ENCODE measurements at regions not wholly inside any gene's neighbourhood (a gene's known extent, or its start where the extent isn't known, plus 50 kb on each side); places are given as distances from the start of the nearest gene placed in this dataset.

DNA sequence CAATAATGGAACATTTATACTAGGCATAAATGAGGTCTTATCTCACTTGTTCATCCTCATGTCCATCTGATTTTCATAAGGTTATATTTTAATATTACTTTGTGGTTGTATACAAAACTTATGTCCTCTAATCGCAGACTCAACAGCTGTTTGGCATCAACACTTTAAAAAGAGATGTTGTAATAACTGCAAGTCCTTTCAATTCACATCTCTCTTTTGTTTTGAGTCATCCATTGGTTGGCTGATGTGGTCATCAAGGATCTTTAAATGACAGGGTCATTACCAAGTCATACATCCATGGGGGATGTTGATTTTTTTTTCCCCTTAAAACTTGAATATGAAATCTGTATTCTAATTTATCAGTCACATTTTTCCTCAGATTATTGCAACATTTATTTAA, 299.4 kb upstream of the NRSN1 start:
- TF ChIP-seq NR2F2 (IDR thresholded peaks at IDR 0.05) (no peak), JUND (IDR thresholded peaks at IDR 0.05) (no peak), HNF4A (conservative IDR thresholded peaks at IDR 0.05) (no peak), YY1 (IDR thresholded peaks at IDR 0.05) (no peak), SP1 (IDR thresholded peaks at IDR 0.05) (no peak), GABPA (IDR thresholded peaks at IDR 0.05 in 1 of 2, conservative IDR thresholded peaks at IDR 0.05 in 1 of 2) (no peak), FOXA1 (IDR thresholded peaks at IDR 0.05) (no peak), HNF4G (IDR thresholded peaks at IDR 0.05) (no peak), RAD21 (IDR thresholded peaks at IDR 0.05) (no peak), TAF1 (conservative IDR thresholded peaks at IDR 0.05) (no peak), EGR1 (IDR thresholded peaks at IDR 0.05; ENCODE audit: low read depth in 2 of 2) (no peak), FOXA2 (IDR thresholded peaks at IDR 0.05) (no peak)
- TF ChIP-seq, protein P1, sequence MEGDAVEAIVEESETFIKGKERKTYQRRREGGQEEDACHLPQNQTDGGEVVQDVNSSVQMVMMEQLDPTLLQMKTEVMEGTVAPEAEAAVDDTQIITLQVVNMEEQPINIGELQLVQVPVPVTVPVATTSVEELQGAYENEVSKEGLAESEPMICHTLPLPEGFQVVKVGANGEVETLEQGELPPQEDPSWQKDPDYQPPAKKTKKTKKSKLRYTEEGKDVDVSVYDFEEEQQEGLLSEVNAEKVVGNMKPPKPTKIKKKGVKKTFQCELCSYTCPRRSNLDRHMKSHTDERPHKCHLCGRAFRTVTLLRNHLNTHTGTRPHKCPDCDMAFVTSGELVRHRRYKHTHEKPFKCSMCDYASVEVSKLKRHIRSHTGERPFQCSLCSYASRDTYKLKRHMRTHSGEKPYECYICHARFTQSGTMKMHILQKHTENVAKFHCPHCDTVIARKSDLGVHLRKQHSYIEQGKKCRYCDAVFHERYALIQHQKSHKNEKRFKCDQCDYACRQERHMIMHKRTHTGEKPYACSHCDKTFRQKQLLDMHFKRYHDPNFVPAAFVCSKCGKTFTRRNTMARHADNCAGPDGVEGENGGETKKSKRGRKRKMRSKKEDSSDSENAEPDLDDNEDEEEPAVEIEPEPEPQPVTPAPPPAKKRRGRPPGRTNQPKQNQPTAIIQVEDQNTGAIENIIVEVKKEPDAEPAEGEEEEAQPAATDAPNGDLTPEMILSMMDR (IDR thresholded peaks at IDR 0.05; ENCODE audit: low read depth, low read length, missing input control): no peak
- TF ChIP-seq, protein P2, sequence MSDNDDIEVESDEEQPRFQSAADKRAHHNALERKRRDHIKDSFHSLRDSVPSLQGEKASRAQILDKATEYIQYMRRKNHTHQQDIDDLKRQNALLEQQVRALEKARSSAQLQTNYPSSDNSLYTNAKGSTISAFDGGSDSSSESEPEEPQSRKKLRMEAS (IDR thresholded peaks at IDR 0.05): no peak
- TF ChIP-seq, protein P3, sequence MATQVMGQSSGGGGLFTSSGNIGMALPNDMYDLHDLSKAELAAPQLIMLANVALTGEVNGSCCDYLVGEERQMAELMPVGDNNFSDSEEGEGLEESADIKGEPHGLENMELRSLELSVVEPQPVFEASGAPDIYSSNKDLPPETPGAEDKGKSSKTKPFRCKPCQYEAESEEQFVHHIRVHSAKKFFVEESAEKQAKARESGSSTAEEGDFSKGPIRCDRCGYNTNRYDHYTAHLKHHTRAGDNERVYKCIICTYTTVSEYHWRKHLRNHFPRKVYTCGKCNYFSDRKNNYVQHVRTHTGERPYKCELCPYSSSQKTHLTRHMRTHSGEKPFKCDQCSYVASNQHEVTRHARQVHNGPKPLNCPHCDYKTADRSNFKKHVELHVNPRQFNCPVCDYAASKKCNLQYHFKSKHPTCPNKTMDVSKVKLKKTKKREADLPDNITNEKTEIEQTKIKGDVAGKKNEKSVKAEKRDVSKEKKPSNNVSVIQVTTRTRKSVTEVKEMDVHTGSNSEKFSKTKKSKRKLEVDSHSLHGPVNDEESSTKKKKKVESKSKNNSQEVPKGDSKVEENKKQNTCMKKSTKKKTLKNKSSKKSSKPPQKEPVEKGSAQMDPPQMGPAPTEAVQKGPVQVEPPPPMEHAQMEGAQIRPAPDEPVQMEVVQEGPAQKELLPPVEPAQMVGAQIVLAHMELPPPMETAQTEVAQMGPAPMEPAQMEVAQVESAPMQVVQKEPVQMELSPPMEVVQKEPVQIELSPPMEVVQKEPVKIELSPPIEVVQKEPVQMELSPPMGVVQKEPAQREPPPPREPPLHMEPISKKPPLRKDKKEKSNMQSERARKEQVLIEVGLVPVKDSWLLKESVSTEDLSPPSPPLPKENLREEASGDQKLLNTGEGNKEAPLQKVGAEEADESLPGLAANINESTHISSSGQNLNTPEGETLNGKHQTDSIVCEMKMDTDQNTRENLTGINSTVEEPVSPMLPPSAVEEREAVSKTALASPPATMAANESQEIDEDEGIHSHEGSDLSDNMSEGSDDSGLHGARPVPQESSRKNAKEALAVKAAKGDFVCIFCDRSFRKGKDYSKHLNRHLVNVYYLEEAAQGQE (IDR thresholded peaks at IDR 0.05): no peak
- TF ChIP-seq, protein P4, sequence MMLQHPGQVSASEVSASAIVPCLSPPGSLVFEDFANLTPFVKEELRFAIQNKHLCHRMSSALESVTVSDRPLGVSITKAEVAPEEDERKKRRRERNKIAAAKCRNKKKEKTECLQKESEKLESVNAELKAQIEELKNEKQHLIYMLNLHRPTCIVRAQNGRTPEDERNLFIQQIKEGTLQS (IDR thresholded peaks at IDR 0.05): no peak
- Histone ChIP-seq H3K9me3 (ENCODE audit: control insufficient read depth in 4 of 4, low read length in 3 of 4) (no peaks in the 10 kb centered on the region), H3K9ac (ENCODE audit: low read depth in 1 of 2, low read length in 2 of 2) (no peak overlapping the region), H3K4me1 (ENCODE audit: control insufficient read depth in 4 of 4, insufficient read depth in 4 of 4, low read length in 3 of 4) (no peaks in the 10 kb centered on the region), H3K36me3 (ENCODE audit: control insufficient read depth in 4 of 4, insufficient read depth in 3 of 4, low read depth in 1 of 4, low read length in 3 of 4) (no peaks in the 10 kb centered on the region), H3K4me3 (ENCODE audit: low read depth in 1 of 3, low read length in 3 of 3) (no peak overlapping the region), H3K27ac (ENCODE audit: low read depth in 1 of 2, low read length in 2 of 2) (no peak overlapping the region), H3K27me3 (ENCODE audit: control insufficient read depth in 4 of 4, insufficient read depth in 4 of 4, low read length in 3 of 4) (no peaks in the 10 kb centered on the region)
- 87% methylated on average over 1 of the region's 1 CpG for whole genome bisulfite sequencing
- DNase-seq (ENCODE audit: low spot score): no peak

DNA sequence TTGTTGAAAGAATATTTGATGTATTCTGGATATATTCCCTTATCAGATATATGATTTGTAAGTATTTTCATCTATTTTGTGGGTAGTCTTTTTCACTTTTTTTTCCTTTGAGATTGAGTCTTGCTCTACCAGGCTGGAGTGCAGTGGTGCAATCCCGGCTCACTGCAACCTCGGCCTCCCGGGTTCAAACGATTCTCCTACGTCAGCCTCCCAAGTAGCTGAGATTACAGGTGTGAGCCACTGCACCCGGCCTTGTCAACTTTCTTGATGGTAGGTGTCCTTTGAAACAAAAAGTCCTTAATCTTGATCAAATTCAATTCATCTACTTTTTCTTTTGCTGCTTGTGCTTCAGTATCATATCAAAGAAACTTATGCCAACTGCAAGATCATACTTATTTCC, 297.2 kb upstream of the NRSN1 start:
- DNase-seq (ENCODE audit: low spot score): no peak
- TF ChIP-seq SP1 (IDR thresholded peaks at IDR 0.05): no peak
- TF ChIP-seq EGR1 (IDR thresholded peaks at IDR 0.05; ENCODE audit: low read depth in 2 of 2): no peak
- no peak for TF ChIP-seq TAF1 (conservative IDR thresholded peaks at IDR 0.05)
- TF ChIP-seq, protein P3 (IDR thresholded peaks at IDR 0.05): no peak
- TF ChIP-seq, protein P2 (IDR thresholded peaks at IDR 0.05): no peak
- TF ChIP-seq, protein P5, sequence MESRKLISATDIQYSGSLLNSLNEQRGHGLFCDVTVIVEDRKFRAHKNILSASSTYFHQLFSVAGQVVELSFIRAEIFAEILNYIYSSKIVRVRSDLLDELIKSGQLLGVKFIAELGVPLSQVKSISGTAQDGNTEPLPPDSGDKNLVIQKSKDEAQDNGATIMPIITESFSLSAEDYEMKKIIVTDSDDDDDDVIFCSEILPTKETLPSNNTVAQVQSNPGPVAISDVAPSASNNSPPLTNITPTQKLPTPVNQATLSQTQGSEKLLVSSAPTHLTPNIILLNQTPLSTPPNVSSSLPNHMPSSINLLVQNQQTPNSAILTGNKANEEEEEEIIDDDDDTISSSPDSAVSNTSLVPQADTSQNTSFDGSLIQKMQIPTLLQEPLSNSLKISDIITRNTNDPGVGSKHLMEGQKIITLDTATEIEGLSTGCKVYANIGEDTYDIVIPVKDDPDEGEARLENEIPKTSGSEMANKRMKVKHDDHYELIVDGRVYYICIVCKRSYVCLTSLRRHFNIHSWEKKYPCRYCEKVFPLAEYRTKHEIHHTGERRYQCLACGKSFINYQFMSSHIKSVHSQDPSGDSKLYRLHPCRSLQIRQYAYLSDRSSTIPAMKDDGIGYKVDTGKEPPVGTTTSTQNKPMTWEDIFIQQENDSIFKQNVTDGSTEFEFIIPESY (IDR thresholded peaks at IDR 0.05): no peak
- TF ChIP-seq FOXA2 (IDR thresholded peaks at IDR 0.05): no peak
- no peak for TF ChIP-seq GABPA (IDR thresholded peaks at IDR 0.05 in 1 of 2, conservative IDR thresholded peaks at IDR 0.05 in 1 of 2)
- Histone ChIP-seq H3K9me3 (ENCODE audit: control insufficient read depth in 4 of 4, low read length in 3 of 4) (no peaks in the 10 kb centered on the region), H3K27ac (ENCODE audit: low read depth in 1 of 2, low read length in 2 of 2) (no peak overlapping the region), H3K4me1 (ENCODE audit: control insufficient read depth in 4 of 4, insufficient read depth in 4 of 4, low read length in 3 of 4) (peaks cover 0 to 2% (median 0%) of the 10 kb centered on the region in 4 donors), H3K36me3 (ENCODE audit: control insufficient read depth in 4 of 4, insufficient read depth in 3 of 4, low read depth in 1 of 4, low read length in 3 of 4) (no peaks in the 10 kb centered on the region), H3K9ac (ENCODE audit: low read depth in 1 of 2, low read length in 2 of 2) (no peak overlapping the region), H3K4me3 (ENCODE audit: low read depth in 1 of 3, low read length in 3 of 3) (no peak overlapping the region), H3K27me3 (ENCODE audit: control insufficient read depth in 4 of 4, insufficient read depth in 4 of 4, low read length in 3 of 4) (no peaks in the 10 kb centered on the region)
- 92% methylated on average over 6 of the region's 6 CpGs for WGBS
